Medulla oblongata (tissue), 1 donor: ENCODE measurements at regions not wholly inside any gene's neighbourhood (a gene's known extent, or its start where the extent isn't known, plus 50 kb on each side); places are given as distances from the start of the nearest gene placed in this dataset.

ENCODE experiments used
- DNase-seq: peaks from one replicate; pipeline ENCODE4 v3.0.0-alpha.2; 2015; ENCODE audit errors: extremely low spot score

DNA sequence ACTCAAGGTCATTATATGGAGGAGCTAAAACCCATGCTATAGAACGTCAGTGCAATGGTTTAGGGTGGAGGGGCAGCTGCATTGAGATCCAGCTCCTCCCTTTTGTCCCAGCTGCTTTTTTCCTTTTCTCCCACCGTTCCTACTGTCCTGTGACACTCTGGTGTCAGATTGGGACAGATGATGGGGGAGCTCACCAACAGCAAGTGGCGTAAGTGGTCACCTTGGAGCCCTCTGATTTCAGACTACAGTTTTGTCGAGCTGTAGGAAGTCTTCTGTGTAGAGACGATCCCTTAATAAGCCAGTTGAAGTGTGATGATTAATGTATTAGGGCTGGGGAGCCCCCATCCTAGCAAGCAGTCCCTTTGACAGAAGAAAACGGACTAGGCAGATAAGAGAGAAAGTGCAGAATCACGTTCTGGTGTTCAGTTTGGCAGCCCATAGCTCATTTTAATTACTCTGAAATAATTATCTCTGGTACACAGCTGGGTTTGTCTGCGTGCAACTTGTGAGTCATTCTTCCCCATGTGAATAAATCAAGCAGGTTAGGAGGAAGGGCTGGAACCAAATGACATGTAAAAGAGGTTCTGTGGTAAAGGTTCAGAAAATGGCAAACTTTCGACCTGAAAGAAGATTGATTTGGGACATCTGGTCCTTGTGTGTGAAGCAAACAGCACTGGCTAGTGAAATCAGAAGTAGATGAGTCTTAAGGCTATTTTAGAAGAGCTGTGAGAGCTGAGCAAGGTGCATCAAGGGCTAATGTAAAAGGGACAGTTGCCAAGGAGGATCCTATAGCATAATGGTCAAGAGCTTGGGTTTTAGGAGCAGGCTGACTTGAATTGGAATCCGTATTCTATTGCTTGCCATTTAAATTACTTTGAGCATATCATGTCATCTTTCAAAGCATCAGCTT, 241.4 kb downstream of the EDEM1 start:
- DNase-seq = no peak

- no peak for DNase-seq
These were observed 242.0 kb downstream of the EDEM1 start for GRCh38 chr3:5429517-5429890.

- no peak for DNase-seq
These were observed 243.2 kb downstream of the EDEM1 start for GRCh38 chr3:5430701-5431100.

- no peak for DNase-seq
These were observed 243.6 kb downstream of the EDEM1 start for GRCh38 chr3:5431146-5431545.

DNA sequence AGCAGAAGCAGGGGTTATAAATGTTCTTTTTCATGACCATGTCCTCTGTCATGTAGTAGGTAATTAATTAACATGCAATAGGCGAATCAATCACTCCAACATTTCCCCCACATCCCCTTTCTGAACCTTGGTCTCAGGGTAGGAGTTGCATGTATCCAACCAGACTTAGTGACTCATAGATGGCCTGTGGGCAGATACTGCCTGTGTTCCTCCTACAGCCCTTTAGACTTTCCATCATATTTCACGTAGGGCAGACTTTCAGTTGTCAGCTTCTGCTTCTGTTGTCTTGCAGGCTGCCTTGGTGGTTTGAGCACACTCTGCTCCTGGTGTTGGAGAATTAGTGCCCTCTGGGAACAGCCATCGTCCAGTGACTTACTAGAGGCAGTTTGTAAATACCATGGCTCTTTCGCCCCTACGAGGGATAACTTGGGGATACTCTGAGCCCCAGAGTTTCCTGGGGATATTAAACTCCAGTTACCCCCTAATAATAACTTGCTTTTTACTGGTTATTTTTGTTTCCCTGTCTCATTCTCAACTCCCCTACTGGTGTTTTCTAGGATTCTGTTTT, 244.4 kb downstream of the EDEM1 start:
- DNase-seq = no peak

DNA sequence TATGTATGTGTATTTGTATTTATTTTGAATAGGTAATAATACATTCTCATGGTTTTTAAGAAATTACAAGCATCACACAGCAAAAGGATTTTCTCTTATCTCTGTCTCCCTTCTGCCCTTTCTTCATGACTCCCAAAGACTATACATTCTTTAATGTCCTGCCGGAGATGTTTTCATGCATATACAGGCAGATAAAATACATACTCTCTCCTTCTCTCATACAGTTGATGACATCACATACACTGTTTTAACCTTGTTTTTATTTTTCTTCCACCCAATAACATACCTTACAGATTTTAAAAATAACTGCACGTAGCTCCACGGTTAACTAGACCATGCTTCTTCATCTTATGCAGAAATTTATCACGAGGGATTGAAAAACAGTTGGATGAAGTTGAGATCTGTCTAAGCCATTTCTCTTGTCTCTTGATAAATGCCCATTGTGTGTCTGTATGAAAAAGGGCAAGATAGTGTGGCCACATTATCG, 249.8 kb downstream of the EDEM1 start:
- no peak for DNase-seq

DNA sequence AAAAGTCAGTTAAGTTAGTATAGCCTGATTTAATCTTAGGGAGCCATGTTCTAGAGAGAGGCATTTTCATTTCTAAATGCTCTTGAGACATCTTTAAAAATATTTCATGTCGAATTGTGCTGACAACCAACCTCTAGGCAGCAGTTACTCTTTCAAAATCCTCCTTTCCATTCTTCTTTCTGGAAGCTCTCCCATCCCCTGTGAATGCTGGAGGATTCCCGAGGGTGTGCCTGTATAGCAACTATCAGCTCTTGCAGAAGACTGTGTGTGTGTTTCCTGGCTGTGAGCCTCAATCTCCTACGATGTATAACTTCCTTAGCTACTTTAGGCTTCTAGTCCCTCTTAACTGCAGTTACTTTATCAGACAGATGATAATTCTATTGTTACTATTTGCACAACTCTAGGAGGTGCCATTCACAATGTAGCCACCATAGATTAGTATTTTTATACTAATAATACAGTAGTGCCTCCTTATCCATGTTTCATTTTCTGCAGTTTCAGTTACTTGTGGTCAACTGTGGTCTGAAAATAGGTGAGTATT, 250.3 kb downstream of the EDEM1 start:
- DNase-seq = no peak

- no peak for DNase-seq
These were observed 253.9 kb downstream of the EDEM1 start for GRCh38 chr3:5441401-5441800.

GRCh38 chr3:5442106-5442785, 254.7 kb downstream of the EDEM1 start:
- DNase-seq = no peak

DNA sequence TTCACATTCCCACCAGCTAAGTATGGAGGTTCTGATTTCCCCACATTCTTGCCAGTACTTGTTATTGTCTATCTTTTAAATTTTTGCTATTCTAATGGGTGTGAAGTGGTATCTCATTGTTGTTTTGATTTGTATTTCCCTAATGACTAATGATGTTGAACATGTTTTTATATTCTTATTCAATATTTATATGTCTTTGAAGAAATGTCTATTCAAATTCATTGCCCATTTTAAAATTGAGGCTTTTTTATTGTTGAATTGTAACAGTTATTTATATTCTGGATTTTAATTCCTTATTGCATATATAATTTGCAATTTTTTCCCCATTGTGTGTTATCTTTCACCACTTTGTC, 255.3 kb downstream of the EDEM1 start:
- DNase-seq = no peak

DNA sequence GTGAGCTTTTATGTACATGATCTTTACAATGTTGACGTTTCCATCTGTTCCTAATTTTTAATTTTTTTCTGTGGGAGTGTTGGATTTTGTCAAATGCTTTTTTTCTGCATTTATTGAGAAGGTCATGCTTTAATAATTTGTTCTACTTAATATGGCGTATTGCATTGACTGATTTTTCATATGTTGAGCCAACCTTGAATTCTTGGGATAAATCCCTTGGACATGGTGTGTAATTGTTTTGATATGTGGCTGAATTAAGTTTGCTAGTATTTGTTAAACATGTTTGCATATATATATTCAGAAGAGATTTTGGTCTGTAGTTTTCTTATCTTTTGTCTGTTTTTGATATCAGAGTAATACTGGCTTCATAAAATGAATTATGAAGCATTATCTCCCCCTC, 256.7 kb downstream of the EDEM1 start:
- DNase-seq = no peak

DNA sequence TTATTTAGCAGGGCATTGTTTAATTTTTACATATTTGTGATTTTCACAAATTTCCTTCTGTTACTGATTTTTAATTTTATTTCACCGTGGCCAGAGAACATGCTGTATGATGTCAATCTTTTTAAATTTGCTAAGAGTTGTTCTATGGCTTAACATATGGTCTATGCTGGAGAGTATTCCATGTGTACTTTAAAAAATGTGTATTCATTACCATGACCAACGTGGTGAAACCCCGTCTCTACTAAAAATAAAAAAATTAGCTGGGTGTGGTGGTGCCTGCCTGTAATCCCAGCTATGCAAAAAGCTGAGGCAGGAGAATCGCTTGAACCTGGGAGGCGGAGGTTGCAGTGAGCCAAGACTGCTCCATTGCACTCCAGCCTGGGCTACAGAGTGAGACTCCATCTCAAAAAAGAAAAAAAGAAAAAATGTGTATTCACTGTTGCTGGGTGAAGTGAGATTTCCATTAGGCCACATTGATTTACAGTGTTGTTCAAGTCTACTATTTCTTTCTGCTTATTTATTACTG, 258.2 kb downstream of the EDEM1 start:
- DNase-seq = no peak

DNA sequence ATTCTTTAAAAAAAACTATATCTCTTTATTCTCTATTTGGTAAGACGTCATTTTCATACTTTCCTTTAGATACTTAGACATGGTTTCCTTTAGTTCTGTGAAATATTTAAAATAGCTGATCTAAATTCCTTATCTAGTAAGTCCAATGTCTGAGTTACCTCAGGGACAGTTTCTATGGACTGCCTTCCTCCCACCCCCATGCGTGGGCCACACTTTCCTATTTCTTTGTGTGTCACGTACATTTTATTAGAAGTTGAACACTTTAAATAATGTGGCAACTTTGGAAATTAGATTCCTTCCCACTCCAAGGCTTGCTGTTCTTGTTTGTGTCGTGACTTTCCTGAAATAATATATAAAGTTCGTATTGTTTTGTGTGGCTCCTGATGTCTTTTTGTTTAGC, 260.7 kb downstream of the EDEM1 start:
- DNase-seq = no peak

- no peak for DNase-seq
These were observed 261.3 kb downstream of the EDEM1 start for GRCh38 chr3:5448816-5449215.

GRCh38 chr3:5456199-5456598, 268.7 kb downstream of the EDEM1 start:
- DNase-seq = no peak

DNA sequence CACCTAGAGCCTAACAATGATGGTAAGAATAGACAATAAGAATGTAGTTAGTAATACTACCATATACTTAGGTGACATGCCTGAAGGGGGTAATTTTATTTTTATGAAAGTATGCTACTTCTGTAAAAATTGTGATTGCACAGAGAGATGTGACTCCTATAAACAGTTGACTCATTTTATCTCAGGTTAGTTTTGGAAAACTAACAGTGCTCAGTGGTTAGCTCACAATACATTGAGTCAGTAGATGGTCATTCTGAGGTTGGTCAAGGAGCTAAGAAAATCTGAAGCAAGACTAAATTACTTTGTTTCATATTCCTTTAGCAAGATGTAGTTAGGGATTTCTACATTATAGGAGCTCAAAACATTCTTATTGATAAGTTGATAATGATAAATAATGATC, 271.0 kb downstream of the EDEM1 start:
- no peak for DNase-seq

DNA sequence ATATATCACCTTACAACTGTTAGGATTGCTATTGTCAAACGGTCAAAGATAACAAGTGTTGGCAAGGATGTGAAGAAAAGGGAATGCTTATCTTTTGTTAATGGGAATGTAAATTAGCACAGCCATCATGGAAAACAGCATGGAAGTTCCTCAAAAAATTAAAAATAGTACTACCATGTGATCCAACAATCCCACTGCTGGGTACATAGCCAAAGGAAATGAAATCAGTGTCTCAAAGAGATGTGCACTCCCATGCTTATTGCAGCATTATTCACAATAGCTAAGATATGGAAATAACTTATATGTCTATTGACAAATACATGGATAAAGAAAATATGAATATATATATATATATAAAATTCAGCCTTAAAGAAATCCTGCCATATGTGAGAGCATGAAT, 274.6 kb downstream of the EDEM1 start:
- no peak for DNase-seq

GRCh38 chr3:5463991-5464390, 276.5 kb downstream of the EDEM1 start:
- DNase-seq = no peak

DNA sequence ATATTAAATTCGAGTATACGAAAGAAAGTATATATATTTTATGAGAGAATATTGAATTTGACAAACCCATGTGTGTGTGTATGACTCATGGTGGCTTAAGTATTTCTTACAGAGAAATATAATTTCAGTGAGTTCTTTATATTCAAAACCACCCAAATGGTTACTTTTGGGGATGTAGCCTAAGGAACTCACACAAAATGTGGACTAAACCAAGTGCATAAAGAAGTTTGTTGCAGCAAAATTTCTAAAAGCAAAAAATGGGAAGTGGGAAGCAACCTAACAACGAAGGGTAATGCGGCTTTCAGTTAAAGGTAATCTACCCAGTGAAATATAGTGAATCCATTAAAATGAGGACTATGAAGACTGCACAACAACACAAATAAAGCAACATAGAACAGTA, 277.1 kb downstream of the EDEM1 start:
- no peak for DNase-seq

- no peak for DNase-seq
These were observed 277.7 kb downstream of the EDEM1 start for GRCh38 chr3:5465183-5465582.

DNA sequence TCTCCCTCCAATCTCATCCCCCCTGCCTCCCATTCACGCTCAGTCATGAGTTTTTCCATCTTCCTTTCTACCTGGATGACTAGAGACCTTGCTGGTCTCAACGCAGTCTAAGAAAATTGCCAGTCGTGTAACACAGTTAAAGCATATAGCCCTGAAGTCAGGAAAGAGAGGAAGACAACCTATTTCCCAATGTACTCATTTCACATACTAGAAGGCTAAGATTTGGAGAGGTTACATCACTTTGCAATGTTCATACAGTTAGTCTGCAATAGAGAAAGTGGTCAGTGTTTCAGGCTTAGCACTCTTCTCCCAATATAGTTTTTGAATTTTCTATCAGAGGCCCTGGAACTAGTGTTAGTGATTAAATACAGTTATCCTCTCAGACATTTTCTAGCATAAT, 278.6 kb downstream of the EDEM1 start:
- DNase-seq = no peak

DNA sequence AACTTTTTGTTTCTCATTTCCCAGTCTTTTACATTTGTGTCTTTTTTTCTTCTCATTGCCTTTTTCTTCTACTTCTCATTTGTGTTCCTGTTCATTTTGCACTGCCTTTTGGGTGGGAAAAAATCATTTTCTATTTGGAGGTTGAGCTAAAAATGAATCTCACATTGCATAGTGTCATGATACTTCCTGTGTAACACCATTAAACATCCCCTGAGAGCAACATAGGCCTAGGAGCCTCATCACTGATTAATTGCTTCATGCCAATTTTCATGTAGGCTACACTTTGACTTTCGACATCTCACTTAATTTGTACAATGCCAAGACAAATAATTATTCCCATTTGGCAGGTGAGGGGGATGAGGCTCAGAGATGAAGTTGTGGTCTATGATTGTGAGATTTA, 279.2 kb downstream of the EDEM1 start:
- no peak for DNase-seq
